Kidney (tissue), 13 donors: ENCODE measurements at regions not wholly inside any gene's neighbourhood (a gene's known extent, or its start where the extent isn't known, plus 50 kb on each side); places are given as distances from the start of the nearest gene placed in this dataset.

Experiments
- DNase-seq, 5 donors: peaks; one replicate each; pipeline ENCODE4 v3.0.0-alpha.2; 2013 to 2020
- FAIRE-seq: peaks from 2 replicates; lab custom pipeline; 2012; peaks lifted over from hg19 to GRCh38; lab: Jason Lieb, UNC
- H3K27ac ChIP-seq, 2 donors: one replicate each; pipeline ENCODE4 v1.7.0; 2013; ENCODE audit warnings: low read depth in 2 of 2, low read length in 2 of 2, inconsistent platforms in 1 of 2
- H3K27me3 ChIP-seq: one replicate; pipeline ENCODE4 v1.7.1; 2013; ENCODE audit warnings: low read length, inconsistent platforms; ENCODE audit not compliant: control insufficient read depth, insufficient read depth
- H3K36me3 ChIP-seq, 3 donors: one replicate each; pipeline versions ENCODE4 v1.7.0 to v1.7.1; 2013; ENCODE audit warnings: low read length in 3 of 3, control low read depth in 1 of 3, inconsistent platforms in 1 of 3; ENCODE audit not compliant: insufficient read depth in 3 of 3, control insufficient read depth in 2 of 3
- H3K4me1 ChIP-seq, 3 donors: one replicate each; pipeline versions ENCODE4 v1.7.0 to v1.7.1; 2013; ENCODE audit warnings: low read length in 3 of 3, inconsistent platforms in 1 of 3, low read depth in 1 of 3; ENCODE audit not compliant: control insufficient read depth in 2 of 3, insufficient read depth in 2 of 3
- H3K4me3 ChIP-seq, 3 donors: one replicate each; pipeline versions ENCODE4 v1.7.0 to v1.8.1; 2013; ENCODE audit warnings: low read length in 3 of 3, control low read depth in 1 of 3, inconsistent platforms in 1 of 3
- H3K9ac ChIP-seq, 3 donors: one replicate each; pipeline versions ENCODE4 v1.7.0 to v1.7.1; 2013; ENCODE audit warnings: low read length in 3 of 3, control low read depth in 1 of 3, inconsistent platforms in 1 of 3
- H3K9me3 ChIP-seq, 3 donors: one replicate each; pipeline versions ENCODE4 v1.7.0 to v1.7.1; 2013; ENCODE audit warnings: low read length in 3 of 3, control low read depth in 1 of 3, inconsistent platforms in 1 of 3; ENCODE audit not compliant: control insufficient read depth in 2 of 3, insufficient read depth in 1 of 3
- intact Hi-C: fragments of 100-400 bp; cut with DNase I; formaldehyde crosslinking; loops from one replicate; pipeline ENCODE4 v1.11.1; 2022
- TF ChIP-seq, protein P1 (sequence below): IDR thresholded peaks from 3 replicates; pipeline ENCODE4 v1.5.1; 2012; ENCODE audit warnings: mild to moderate bottlenecking, moderate library complexity, borderline replicate concordance; ENCODE audit not compliant: insufficient read depth; ENCODE audit errors: extremely low read depth
- donor health status: control.
- donor health status: control.
- donor health status: control.
- donor health status: control.
- donor health status: control.
- donor health status: DM: yes; HTN: yes; CAD: no.
- donor health status: Normal renal cell carcinoma (clear cell type).

DNA sequence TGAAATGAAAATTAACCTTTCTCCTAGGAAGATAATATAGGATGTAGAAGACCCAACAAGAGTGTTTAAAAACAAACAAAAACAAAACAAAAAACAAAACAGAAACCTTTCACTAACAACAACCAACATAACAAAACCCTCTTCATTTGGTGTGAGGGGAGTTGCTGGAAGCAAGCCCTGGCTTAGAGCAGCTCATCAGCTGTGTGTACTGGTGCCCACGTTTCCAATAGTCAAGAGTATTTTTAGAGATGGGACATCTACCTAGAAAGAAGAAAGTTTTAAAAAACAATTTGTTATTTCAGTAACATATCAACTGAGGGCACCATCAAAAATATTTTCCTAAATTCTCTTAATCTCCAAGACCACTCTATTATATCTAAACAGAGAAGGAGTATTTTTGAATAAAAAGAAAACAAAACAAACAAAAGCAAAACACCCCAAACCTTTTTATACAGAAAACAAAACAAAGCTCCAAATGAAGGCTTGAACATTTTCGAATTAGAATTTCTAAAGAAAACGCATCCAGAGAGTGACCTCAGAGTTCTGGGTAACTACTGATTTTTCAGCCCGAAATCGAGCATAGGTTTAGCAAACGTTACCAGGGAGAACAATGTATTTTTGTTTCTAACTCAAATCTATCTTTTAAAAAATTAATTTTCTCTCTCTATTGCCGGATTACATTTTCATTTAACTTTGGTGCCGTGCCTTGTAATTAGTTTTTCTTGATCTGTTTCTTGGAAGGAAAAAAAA is 134.6 kb downstream of the INSIG2 start:
- TF ChIP-seq, protein P1, sequence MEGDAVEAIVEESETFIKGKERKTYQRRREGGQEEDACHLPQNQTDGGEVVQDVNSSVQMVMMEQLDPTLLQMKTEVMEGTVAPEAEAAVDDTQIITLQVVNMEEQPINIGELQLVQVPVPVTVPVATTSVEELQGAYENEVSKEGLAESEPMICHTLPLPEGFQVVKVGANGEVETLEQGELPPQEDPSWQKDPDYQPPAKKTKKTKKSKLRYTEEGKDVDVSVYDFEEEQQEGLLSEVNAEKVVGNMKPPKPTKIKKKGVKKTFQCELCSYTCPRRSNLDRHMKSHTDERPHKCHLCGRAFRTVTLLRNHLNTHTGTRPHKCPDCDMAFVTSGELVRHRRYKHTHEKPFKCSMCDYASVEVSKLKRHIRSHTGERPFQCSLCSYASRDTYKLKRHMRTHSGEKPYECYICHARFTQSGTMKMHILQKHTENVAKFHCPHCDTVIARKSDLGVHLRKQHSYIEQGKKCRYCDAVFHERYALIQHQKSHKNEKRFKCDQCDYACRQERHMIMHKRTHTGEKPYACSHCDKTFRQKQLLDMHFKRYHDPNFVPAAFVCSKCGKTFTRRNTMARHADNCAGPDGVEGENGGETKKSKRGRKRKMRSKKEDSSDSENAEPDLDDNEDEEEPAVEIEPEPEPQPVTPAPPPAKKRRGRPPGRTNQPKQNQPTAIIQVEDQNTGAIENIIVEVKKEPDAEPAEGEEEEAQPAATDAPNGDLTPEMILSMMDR: no peak
- FAIRE-seq: no peak
- intact Hi-C loops: no loop called here
- Histone ChIP-seq H3K36me3 (no peaks in the 10 kb centered on the region), H3K4me3 (no peak overlapping the region), H3K9me3 (no peaks in the 10 kb centered on the region), H3K27ac (no peak overlapping the region), H3K9ac (no peak overlapping the region), H3K27me3 (peaks cover 35% of the 10 kb centered on the region), H3K4me1 (peaks cover 0 to 5% (median 0%) of the 10 kb centered on the region in 3 donors)
- peak in 2 of 5 donors; percentile 13 to 33 for DNase-seq

DNA sequence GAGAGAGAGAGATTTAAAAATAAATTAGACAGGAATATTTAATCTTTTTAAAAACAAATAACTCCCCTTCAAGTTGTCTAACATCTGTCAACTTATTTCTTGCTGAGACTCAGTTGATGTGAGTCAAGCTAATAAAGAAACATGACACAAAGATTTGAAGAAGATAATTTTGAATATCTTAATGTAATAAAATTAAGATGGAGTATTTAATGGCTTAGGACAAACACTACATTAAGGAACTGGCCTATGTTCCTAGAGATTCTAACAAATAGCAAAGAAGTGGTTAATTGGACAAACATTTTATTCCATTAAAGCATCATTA is 134.0 kb downstream of the INSIG2 start:
- H3K36me3 ChIP-seq: no peaks in the 10 kb centered on the region
- FAIRE-seq (no peak), DNase-seq (no peak)
- no peak overlapping the region for H3K4me3 ChIP-seq
- TF ChIP-seq, protein P1: no peak
- no peak overlapping the region for H3K9ac ChIP-seq
- H3K4me1 ChIP-seq: peaks cover 0 to 5% (median 0%) of the 10 kb centered on the region in 3 donors
- no peak overlapping the region for H3K27ac ChIP-seq
- intact Hi-C loops: no loop called here
- no peaks in the 10 kb centered on the region for H3K9me3 ChIP-seq
- H3K27me3 ChIP-seq: peaks cover 37% of the 10 kb centered on the region

GRCh38 chr2:118221536-118222272 is 133.4 kb downstream of the INSIG2 start:
- no peaks in the 10 kb centered on the region for H3K9me3 ChIP-seq
- no peaks in the 10 kb centered on the region for H3K36me3 ChIP-seq
- intact Hi-C loops: no loop called here
- H3K4me1 ChIP-seq: peaks cover 0 to 5% (median 0%) of the 10 kb centered on the region in 3 donors
- H3K9ac ChIP-seq: no peak overlapping the region
- H3K27ac ChIP-seq: no peak overlapping the region
- H3K27me3 ChIP-seq: peaks cover 37% of the 10 kb centered on the region
- DNase-seq: peak in 4 of 5 donors; percentile 50 to 91 (median 78)
- TF ChIP-seq, protein P1: peak; percentile 63
- no peak overlapping the region for H3K4me3 ChIP-seq
- FAIRE-seq: peak; percentile 90
